ENCODE measurements at regions not wholly inside any gene's neighbourhood (a gene's known extent, or its start where the extent isn't known, plus 50 kb on each side); places are given as distances from the start of the nearest gene placed in this dataset.

- TF ChIP-seq POLR2A (IDR thresholded peaks at IDR 0.05) (no peak), CTCF (IDR thresholded peaks at IDR 0.05) (no peak)
These were observed 60.6 kb upstream of the SLC2A1 start for GRCh38 chr1:43019226-43019625.
